K562 (cell line): ENCODE measurements at regions not wholly inside any gene's neighbourhood (a gene's known extent, or its start where the extent isn't known, plus 50 kb on each side); places are given as distances from the start of the nearest gene placed in this dataset.

Experiments used
- ATAC-seq: fragments of 200-7000 bp; cut with Tn5 transposase; 3 replicates; pipeline ENCODE4 v1.9.1; 2020; ENCODE audit warnings: moderate library complexity
- BruUV-seq: library from RNA; stranded (reverse); fragments of 400-500 nt; replicated peaks from 2 replicates; lab custom pipeline; 2021; lab: Mats Ljungman, UMichigan
- CTCF ChIA-PET: fragments of 300-600 bp; formaldehyde crosslinking; extraction: SDS; loops from one replicate; lab custom pipeline; 2021; ENCODE audit warnings: low intra/inter-chr PET ratio; lab: Yijun Ruan, JAX
- POLR2A ChIA-PET: fragments of 300-600, 350-650 bp; sonication (Branson Sonifier 250); formaldehyde crosslinking; extraction: SDS; loops from one replicate; lab custom pipeline; 2021; ENCODE audit warnings: antibody characterized with exemption, inconsistent platforms; lab: Yijun Ruan, JAX
- DNase-seq, 4 experiments: peaks; one replicate each; pipeline versions ENCODE4 v3.0.0 to v3.0.0-alpha.2; 2011 to 2018; ENCODE audit warnings: low spot score in 3 of 4, mixed read lengths in 3 of 4; ENCODE audit errors: extremely low read depth in 1 of 4
- FAIRE-seq: peaks from 2 replicates; lab custom pipeline; 2011; peaks lifted over from hg19 to GRCh38; lab: Jason Lieb, UNC
- H2AFZ ChIP-seq: 2 replicates; pipeline ENCODE4 v1.6.0; 2011; ENCODE audit warnings: low read depth, low read length, control low read depth, inconsistent platforms
- H3K27ac ChIP-seq: fragments of 200-600 bp; 3 replicates; pipeline ENCODE4 v1.8.0; 2011; ENCODE audit warnings: low read depth, mild to moderate bottlenecking, control low read depth, inconsistent platforms, low read length, moderate library complexity, mixed read lengths; ENCODE audit errors: extremely low read depth
- H3K27me3 ChIP-seq, 2 experiments: fragments of 300-600 bp in 1 of 2; 2 replicates in 1 of 2; 3 replicates in 1 of 2; pipeline versions ENCODE4 v1.6.0 to v1.8.0; 2011; ENCODE audit warnings: inconsistent platforms in 2 of 2, low read length in 2 of 2, mild to moderate bottlenecking in 1 of 2, mixed read lengths in 1 of 2, moderate library complexity in 1 of 2; ENCODE audit not compliant: control insufficient read depth in 2 of 2, insufficient read depth in 2 of 2
- H3K36me3 ChIP-seq: fragments of 300-600 bp; 3 replicates; pipeline ENCODE4 v1.8.0; 2011; ENCODE audit warnings: mild to moderate bottlenecking, low read length, inconsistent platforms; ENCODE audit not compliant: control insufficient read depth, insufficient read depth
- H3K4me1 ChIP-seq, 2 experiments: fragments of 200-600 bp in 1 of 2; replicated peaks in 1 of 2; 2 replicates in 1 of 2; 3 replicates in 1 of 2; pipeline versions ENCODE4 v1.5.1 to v1.8.0; 2011; ENCODE audit warnings: inconsistent platforms in 2 of 2, low read length in 2 of 2, mild to moderate bottlenecking in 1 of 2, mixed read lengths in 1 of 2, moderate library complexity in 1 of 2; ENCODE audit not compliant: control insufficient read depth in 2 of 2, insufficient read depth in 2 of 2
- H3K4me2 ChIP-seq: 2 replicates; pipeline ENCODE4 v1.6.1; 2011; ENCODE audit warnings: low read length, control low read depth, inconsistent platforms, mixed read lengths; ENCODE audit not compliant: insufficient read depth
- H3K4me3 ChIP-seq: fragments of 200-600 bp; sonication (generic), shearing (Covaris generic); 2 replicates; pipeline ENCODE4 v1.5.1; 2016; ENCODE audit warnings: control low read depth, inconsistent platforms
- H3K79me2 ChIP-seq: fragments of 200-600 bp; 3 replicates; pipeline ENCODE4 v1.8.0; 2011; ENCODE audit warnings: low read length, inconsistent platforms; ENCODE audit not compliant: control insufficient read depth, insufficient read depth
- H3K9ac ChIP-seq, 2 experiments: 2 replicates each; pipeline versions ENCODE4 v1.6.0 to v1.6.1; 2011; ENCODE audit warnings: low read depth in 2 of 2, low read length in 2 of 2, control low read depth in 1 of 2, inconsistent platforms in 1 of 2, mild to moderate bottlenecking in 1 of 2, mixed read lengths in 1 of 2; ENCODE audit not compliant: insufficient read depth in 1 of 2
- H3K9me1 ChIP-seq: one replicate; pipeline ENCODE4 v1.6.0; 2011; ENCODE audit warnings: inconsistent platforms, mild to moderate bottlenecking, low read length, moderate library complexity; ENCODE audit not compliant: control insufficient read depth, insufficient read depth
- H3K9me3 ChIP-seq: replicated peaks from 2 replicates; pipeline ENCODE4 v1.5.1; 2011; ENCODE audit warnings: low read depth, low read length, inconsistent platforms; ENCODE audit not compliant: control insufficient read depth, insufficient read depth
- H4K20me1 ChIP-seq: replicated peaks from 2 replicates; pipeline ENCODE4 v1.6.1; 2011; ENCODE audit warnings: low read length, inconsistent platforms, mixed read lengths; ENCODE audit not compliant: control insufficient read depth, insufficient read depth
- BRD4 ChIP-seq: fragments of 200-600 bp; sonication (generic); IDR thresholded peaks from 2 replicates; pipeline ENCODE4 v1.6.1; 2017; ENCODE audit warnings: inconsistent platforms
- CREB3 ChIP-seq: fragments of 450-650 bp; conservative IDR thresholded peaks from 2 replicates; pipeline ENCODE4 v1.6.1; 2016; ENCODE audit warnings: missing genetic modification characterization, low read depth, mild to moderate bottlenecking, missing compliant biosample characterization, moderate library complexity
- E2F8 ChIP-seq: fragments of 450-650 bp; IDR thresholded peaks from 2 replicates; pipeline ENCODE4 v1.7.1; 2018; ENCODE audit warnings: mild to moderate bottlenecking, low read depth; ENCODE audit not compliant: partially characterized antibody
- HIVEP1 ChIP-seq: fragments of 250-450 bp; sonication (Bioruptor Pico); IDR thresholded peaks from 2 replicates; pipeline ENCODE4 v1.4.0; 2020; ENCODE audit warnings: mild to moderate bottlenecking
- KAT2B ChIP-seq: IDR thresholded peaks from one replicate; pipeline ENCODE4 v1.6.1; 2012; ENCODE audit warnings: low read depth, mild to moderate bottlenecking, control low read depth, inconsistent platforms, low read length, moderate library complexity
- NONO ChIP-seq, 2 experiments: fragments of 200-400 bp in 1 of 2; fragments of 450-650 bp in 1 of 2; formaldehyde crosslinking in 1 of 2; IDR thresholded peaks; 2 replicates each; pipeline ENCODE4 v1.6.1; 2017; ENCODE audit warnings: low read depth in 2 of 2, mild to moderate bottlenecking in 2 of 2, moderate library complexity in 2 of 2, low read length in 1 of 2
- PTRF ChIP-seq: fragments of 450-650 bp; IDR thresholded peaks from 2 replicates; pipeline ENCODE4 v1.6.1; 2016; ENCODE audit warnings: mild to moderate bottlenecking, missing genetic modification characterization, missing compliant biosample characterization
- SP1 ChIP-seq: sonication (generic); formaldehyde crosslinking; IDR thresholded peaks from 2 replicates; pipeline ENCODE4 v1.8.1; 2022; ENCODE audit warnings: mild to moderate bottlenecking, missing genetic modification reagents
- USF2 ChIP-seq: sonication (generic); formaldehyde crosslinking; IDR thresholded peaks from 2 replicates; pipeline ENCODE4 v1.5.0; 2020; ENCODE audit warnings: missing genetic modification reagents
- ZFP36 ChIP-seq: fragments of 150-350 bp; IDR thresholded peaks from 2 replicates; pipeline ENCODE4 v1.6.1; 2018; ENCODE audit warnings: low read length, low read depth; ENCODE audit not compliant: partially characterized antibody
- ZNF12 ChIP-seq: sonication (generic); formaldehyde crosslinking; IDR thresholded peaks from 2 replicates; pipeline ENCODE4 v1.4.0; 2020; ENCODE audit warnings: mild to moderate bottlenecking, missing genetic modification reagents
- ZNF408 ChIP-seq: fragments of 250-450 bp; sonication (Bioruptor Pico); IDR thresholded peaks from 2 replicates; pipeline ENCODE4 v1.4.0; 2020; ENCODE audit warnings: low read depth, mild to moderate bottlenecking, moderate library complexity
- WGBS: fragments of 100-300 bp; shearing (Covaris generic); methylation state at CpG from one replicate; pipeline ENCODE4 v1.1.6; 2016; ENCODE audit warnings: low coverage, mixed read lengths; ENCODE audit not compliant: insufficient coverage; ENCODE audit errors: missing lambda C conversion rate; 5-methylcytosine and 5-hydroxymethylcytosine counted together
- in situ Hi-C: fragments of 300-500 bp; cut with MboI; formaldehyde crosslinking; loops from 4 replicates; pipeline ENCODE4 v1.15.0; 2018; ENCODE audit warnings: inconsistent platforms, mixed read lengths
- intact Hi-C: fragments of 100-400 bp; cut with micrococcal nuclease; formaldehyde crosslinking; loops from 2 replicates; pipeline ENCODE4 v1.14.2; 2022

- 0% methylated on average over 1 of the region's 1 CpG for WGBS
- Histone ChIP-seq H3K36me3 (no peaks in the 10 kb centered on the region), H4K20me1 (no peaks in the 10 kb centered on the region), H3K9ac (no peak overlapping the region), H3K4me2 (no peak overlapping the region), H3K79me2 (no peaks in the 10 kb centered on the region), H3K27me3 (no peaks in the 10 kb centered on the region), H2AFZ (no peak overlapping the region), H3K4me3 (no peak overlapping the region), H3K9me3 (no peaks in the 10 kb centered on the region), H3K4me1 (no peaks in the 10 kb centered on the region), H3K9me1 (no peaks in the 10 kb centered on the region), H3K27ac (no peak overlapping the region)
- DNase-seq (no peak), FAIRE-seq (no peak), ATAC-seq (no peak)
- intact Hi-C loops (no loop called here), in situ Hi-C loops (no loop called here)
- ChIA-PET POLR2A (no interaction called here), CTCF (no interaction called here)
- TF ChIP-seq ZNF12 (no peak), BRD4 (no peak), KAT2B (no peak), SP1 (CRISPR knock-in tag) (no peak), ZNF408 (CRISPR knock-in tag) (no peak), ZFP36 (no peak), USF2 (no peak), CREB3 (tag) (no peak), HIVEP1 (no peak), E2F8 (no peak), PTRF (tag) (no peak), NONO (IDR thresholded peaks at IDR 0.05; ENCODE audit: low read depth in 2 of 2, low read length in 1 of 2) (no peak)
- BruUV-seq: no TSS peak
Observed at GRCh38 chr4:159828687-159829086, 725.8 kb downstream of the RAPGEF2 start.
